Stimulated activated CD4-positive, alpha-beta T cell treated with anti-CD3 and anti-CD28 coated beads, Interleukin-2, amount 100 ng/mL, for 48 hours (primary cell): ENCODE measurements at regions not wholly inside any gene's neighbourhood (a gene's known extent, or its start where the extent isn't known, plus 50 kb on each side); places are given as distances from the start of the nearest gene placed in this dataset.
"Not testable (repeated sequence)": the region's sequence is repeated elsewhere in the genome, so short reads cannot be mapped to it uniquely, and the experiment has no call there.

Experiments
- DNase-seq, 2 donors: peaks; one replicate each; pipeline ENCODE4 v3.0.0-alpha.2; 2020

DNA sequence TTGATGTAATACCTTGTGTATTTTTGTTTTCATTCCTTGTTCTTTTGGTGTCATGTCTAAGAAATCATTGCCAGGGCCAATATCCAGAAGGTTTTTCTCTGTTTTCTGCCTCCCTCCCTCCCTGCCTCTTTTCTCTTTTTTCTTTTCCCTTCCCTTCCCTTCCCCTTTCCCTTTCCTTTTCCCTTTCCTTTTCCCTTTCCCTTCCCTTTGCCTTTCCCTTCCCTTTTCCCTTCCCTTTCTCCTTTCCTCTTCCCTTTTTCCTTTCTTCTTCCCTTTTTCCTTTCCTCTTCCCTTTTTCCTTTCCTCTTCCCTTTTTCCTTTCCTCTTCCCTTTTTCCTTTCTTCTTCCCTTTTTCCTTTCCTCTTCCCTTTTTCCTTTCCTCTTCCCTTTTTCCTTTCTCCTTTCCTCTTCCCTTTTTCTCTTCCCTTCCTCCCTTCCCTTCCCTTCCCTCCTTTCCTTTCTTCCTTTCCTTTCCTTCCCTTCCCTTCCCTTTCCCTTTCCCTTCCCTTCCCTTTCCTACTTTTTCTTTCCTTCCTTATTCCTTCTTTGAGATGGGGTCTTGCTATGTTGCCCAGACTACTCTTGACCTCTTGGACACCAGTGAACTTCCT, 646.1 kb downstream of the RAPGEF2 start:
- no peak for DNase-seq

DNA sequence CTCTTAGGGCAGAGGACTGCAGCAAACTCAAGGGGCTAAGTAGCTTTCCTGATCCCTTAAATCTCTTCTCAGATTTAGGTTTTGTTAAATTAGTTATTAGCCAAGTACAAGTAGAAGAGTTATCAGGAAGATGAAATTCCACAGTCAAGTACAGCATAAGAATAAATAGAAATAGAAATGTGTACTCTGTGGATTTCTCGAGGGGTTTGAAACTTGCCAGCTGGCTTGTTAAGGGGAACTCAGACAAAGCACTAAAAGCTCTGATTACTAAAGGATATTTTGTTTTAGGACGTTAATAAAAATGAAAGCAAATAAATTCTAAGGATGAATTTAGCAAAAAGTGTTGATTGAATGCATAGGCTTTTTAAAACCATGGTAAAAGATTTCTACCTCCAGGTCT, 654.6 kb downstream of the RAPGEF2 start:
- DNase-seq: no peak

DNA sequence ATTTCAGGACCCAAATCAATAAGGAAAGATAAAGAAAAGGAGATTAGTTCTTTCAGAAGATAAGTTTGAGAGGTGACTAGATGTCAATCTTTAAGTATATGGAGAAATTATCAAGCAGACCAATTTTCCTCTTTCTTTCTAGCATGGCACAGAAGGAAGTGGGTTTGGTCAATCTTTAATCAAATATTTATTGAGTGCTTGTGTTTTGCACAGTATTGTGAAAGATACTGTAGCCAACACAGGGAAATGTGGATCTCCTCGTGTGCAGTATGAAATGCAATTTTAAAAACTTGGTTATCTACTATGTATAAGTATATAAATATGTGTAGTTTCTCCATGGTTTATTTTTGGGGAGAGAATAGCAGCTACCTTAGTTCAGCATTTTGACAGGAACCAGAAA, 655.2 kb downstream of the RAPGEF2 start:
- DNase-seq: no peak

DNA sequence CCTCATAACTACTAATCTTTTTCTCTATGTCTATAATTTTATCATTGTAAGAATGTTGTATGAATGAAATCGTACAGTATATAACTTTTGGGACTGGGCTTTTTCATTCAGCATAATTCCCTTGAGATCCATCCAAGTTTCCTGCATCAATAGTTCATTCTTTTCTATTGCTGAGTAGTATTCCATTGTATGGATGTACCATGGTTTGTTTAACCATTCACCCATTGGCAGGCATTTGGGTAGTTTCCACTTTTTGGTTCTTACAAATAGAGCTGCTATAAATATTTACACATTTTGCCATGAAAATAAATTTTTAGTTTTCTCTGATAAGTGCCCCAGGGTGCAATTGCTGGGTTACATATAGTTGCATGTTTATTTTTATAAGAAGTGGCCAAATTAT, 659.8 kb downstream of the RAPGEF2 start:
- no peak for DNase-seq

DNA sequence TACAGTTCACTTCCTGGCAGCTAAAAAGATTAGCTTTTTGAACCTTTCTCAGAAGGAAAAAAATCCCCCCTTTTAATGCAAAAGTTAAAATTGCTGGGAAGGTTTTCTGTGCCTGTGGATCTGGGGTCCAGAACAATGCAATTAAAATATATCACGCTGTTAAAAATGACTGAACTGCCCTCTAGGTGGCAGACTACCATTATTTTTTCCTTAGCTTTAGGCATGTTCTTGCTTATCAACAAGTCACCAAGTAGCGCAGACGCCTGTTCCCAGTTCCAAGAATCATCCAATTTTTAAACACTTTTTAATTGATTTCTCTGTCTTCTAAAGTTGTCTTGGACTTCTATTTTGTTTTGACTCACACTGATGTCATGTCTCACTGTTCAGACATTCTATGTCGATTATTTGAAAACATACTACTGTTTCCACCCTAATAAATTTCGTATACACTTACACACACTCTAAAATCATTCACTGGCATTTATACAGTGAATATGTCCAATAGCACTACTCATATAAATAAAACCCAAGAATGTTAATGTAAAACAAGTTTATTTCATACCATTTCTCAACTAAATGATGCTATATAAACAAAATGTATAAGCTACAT, 661.6 kb downstream of the RAPGEF2 start:
- DNase-seq: no peak

DNA sequence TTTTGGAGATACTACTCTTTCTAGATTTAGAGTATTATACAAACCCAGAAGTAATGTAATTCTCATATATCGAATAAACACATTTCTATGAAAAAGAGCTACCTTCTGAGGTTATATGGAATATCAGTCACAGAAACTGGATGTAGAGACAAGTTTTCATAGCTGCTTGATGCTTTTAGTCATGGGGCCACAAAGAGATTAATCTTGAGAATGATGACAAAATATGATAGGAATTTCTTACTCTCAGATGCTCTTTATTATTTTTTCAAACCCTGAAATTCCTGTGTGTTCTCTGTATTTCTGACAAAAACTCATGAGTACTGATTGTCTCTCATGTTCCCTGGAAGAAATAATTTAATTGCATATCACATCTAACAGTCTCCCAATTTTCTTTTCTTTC, 662.5 kb downstream of the RAPGEF2 start:
- no peak for DNase-seq

DNA sequence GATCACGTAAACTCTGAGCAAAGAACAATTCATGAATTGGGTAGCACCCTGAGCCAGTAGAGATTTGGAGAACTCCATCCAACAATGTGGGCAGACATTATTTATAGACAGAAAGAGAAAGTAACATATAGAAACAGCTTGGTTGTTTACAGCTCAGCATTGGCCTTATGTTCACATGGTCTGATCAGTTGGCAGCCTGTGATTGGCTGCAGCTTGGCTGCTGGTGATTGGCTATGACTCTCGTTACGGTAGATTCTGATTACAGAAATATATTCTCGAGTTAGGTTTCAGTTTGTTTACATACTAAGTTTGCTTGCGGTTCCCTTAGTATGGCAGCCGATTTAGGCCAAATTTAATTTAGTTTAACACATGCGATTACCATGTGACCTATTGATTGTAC, 663.4 kb downstream of the RAPGEF2 start:
- no peak for DNase-seq

DNA sequence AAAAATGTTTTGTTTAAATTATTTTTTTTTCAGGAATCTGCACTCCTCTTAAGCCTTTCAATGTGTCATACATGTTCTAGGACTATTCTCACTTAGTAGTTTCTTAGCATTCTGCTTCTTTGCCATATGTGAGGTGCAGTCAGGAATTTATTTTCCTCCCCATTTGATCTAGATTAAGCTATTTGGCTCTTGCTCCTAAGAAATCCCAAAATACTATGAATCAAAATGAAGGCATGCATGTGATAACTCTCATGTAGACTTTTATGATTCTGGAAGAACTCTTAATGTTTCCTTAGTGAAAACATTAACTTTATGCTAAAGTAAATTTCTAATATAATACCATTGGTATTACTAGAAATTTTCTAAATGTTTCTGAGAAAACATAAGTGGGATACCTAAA, 664.5 kb downstream of the RAPGEF2 start:
- DNase-seq: no peak

DNA sequence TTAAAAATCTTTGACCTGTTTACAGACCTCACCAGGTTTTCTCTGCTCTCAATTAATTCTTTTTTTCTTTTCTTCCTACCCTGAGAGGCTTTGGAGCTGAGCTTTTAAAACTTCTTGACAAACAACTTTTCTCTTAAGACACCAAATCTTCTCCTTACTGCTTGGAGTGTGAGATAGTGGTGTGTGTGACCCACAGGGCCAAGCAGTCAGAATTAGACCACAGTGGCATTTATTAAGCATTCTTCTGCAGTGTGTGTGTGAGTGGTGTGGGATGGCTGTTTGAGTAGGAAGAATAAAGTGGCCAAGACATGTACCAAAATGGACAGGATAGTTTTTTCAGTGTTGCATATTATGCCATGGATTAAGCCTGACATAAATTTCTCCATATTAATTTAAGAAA, 665.1 kb downstream of the RAPGEF2 start:
- DNase-seq: no peak

DNA sequence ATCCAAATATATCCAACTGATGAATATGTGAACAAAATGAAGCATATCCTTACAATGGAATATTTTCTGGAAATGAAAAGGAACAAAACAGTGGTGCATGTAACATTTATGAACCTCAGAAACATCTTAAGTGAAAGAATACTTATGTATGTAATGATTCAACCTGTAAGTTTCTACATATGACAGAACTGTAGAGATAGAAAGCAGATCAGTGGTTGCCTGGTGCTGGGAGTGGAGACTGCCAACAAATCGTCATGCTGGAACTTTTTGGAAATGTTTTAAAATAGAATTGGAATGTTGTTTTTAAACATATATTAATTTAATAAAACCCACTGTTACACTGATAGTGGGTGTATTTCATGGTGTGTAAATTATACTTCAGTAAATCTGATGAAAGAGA, 667.5 kb downstream of the RAPGEF2 start:
- no peak for DNase-seq

DNA sequence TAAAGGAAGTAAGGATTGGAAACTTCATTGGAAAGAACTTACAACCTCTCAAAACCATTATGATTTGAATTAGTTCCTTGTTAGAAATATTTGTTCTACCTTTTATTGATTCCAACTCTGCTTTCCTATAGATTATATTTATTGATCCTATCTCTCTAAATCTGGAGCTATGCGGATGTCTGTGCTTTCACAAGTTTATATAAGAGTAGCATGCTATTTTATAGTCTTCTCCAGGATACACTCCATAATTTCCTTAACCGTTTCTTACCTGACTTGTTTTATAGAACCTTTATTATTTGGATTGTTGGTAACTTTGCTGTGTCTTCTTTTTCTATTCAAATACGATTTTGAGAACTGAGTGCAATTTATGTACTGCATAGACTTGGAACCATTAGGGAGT, 668.1 kb downstream of the RAPGEF2 start:
- DNase-seq: no peak

DNA sequence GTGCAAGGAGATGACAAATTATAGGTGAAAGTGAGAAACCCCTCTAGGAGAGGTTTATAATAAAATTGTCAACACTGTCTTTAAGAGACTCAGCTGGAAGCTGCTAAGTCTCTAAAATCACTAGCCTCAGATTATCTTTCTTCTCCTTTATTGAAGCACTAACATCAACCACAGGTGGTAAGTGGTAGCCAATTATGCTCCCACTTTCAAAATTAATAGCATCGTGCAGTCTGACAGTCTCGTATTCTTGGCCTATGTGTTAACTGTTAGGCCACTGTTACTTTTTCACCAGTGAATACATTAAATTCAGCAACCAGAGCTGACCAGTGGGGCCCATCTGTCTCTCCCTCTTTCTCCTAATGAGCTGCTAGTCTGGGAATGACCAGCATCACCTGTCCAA, 674.1 kb downstream of the RAPGEF2 start:
- DNase-seq: no peak

DNA sequence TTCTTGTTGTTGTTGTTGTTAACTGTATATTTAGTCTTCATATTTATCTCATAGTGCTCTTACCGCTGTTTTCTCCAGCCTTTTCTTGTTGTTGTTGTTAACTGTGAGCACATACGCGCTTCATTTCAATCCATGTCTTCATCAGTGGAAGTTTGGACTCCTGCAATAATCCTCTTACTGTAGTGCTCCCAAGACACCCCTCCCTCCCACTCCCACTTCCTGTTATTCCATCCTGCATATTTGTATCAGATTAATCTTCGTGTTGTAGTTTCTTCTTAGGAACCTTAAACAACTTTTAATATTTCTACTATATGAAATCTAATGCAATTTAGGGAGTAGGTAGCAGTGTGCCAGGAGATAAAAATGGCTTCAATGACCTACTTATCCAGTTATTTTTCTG, 674.8 kb downstream of the RAPGEF2 start:
- no peak for DNase-seq

DNA sequence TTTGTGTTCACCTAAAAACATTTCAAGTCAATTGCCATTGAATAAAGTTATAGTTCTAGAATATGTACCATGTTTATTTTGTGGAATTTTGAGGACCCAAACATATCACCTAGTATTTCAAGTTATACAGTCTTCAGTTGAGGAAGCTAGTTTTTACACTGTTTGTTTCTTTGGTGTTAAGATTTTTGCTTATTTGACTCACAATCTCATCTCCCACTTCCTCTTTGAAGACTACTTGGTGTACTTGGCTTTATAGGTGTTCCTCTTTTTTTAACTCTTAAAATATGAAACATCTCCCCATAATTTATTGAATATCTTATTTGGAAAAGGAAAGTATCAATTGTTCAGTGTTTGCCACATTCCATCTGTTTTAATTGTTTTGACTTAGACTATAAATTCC, 675.4 kb downstream of the RAPGEF2 start:
- DNase-seq: no peak

DNA sequence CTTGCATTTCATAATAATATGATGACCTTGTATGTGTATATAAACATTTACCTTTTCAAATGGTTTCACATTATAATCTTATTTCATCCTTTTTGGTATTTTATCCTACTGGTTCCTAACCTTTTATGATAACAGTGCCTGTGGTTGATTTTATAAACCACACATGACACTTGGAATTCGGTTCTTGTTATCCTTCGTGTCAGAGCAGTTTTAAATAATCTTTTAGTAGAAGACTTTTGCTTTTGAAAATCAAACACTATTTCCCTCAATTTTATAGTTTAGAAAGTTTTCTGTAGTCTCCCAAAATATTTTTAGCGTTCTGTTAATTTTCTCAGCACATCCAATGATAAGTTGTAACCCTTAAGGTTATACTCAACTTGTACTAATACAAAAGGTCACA, 676.8 kb downstream of the RAPGEF2 start:
- no peak for DNase-seq

DNA sequence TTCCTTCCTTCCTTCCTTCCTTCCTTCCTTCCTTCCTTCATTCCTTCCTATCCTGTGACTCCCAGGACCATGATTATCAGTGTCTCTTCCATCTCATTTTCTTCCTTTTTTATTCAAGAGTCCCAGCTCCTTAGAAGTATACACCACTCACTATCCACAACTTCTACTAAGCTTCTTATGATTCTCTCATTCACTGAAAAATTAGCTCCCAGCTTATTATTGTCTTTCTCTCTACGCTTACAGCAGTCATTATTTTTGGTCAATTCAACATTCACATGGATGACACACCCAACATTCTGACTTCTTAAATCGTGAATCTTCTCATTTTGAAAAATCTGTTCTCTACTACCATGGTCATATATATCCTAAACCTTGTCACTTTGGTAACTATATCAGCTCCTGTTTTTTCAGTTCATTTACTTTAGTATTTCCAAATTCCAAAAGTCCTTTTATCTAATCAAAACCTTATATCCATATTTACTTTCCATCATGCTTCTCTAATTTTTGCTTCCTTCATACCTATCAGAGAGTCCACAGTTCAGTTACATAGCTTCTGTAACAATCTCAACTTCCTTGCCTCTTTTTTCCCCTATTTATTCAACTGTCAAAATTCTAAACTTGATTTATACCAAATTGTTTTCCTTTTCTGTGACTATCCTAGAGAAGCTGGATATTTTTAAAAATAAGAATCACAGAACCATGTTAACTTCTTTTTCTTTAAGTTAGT, 677.5 kb downstream of the RAPGEF2 start:
- no peak for DNase-seq

DNA sequence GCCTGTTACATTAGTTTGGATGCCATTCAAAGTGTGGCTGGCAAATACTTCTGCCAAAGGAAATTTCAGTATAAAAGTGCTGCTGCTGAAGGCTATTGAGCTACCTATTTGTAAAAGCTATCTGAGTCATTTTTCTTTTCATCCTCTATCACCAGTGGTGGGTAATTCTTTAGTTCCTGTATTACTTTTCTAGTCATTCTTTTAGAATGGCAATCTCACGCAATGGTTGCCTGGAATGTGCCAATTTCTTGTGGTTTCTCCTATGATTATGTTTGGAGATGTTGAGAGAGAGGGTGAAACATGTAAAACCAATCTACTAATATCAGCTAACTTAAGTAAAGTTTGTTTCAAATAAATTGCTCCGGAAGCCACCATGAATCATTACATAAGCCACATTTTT, 685.0 kb downstream of the RAPGEF2 start:
- DNase-seq: no peak

DNA sequence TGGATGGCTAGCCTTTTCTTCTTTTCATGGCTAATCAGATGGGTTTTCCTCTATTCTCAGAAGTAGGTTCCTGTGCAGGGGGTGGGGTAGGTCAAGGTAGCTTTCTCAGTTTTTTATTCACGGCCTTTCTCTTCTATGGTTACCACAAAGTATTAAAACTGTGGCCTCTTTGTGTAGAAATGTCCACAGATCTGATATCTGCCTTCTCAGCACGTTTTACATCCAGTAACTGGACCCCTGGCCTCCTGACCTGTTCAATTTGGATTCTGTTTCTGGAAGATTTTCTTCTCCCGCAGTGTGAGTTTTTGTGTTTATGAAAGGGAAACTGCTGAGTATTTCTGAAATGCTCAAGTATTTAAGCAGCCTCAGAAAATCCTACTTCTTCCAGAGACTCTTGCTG, 688.5 kb downstream of the RAPGEF2 start:
- DNase-seq: no peak

DNA sequence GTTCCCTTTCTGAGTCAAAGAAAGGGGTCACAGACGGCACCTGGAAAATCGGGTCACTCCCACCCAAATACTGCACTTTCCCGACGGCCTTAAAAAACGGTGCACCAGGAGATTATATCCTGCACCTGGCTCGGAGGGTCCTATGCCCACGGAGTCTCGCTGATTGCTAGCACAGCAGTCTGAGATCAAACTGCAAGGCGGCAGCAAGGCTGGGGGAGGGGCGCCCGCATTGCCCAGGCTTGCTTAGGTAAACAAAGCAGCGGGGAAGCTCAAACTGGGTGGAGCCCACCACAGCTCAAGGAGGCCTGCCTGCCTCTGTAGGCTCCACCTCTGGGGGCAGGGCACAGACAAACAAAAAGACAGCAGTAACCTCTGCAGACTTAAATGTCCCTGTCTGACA, 701.7 kb downstream of the RAPGEF2 start:
- DNase-seq: not testable (repeated sequence)

DNA sequence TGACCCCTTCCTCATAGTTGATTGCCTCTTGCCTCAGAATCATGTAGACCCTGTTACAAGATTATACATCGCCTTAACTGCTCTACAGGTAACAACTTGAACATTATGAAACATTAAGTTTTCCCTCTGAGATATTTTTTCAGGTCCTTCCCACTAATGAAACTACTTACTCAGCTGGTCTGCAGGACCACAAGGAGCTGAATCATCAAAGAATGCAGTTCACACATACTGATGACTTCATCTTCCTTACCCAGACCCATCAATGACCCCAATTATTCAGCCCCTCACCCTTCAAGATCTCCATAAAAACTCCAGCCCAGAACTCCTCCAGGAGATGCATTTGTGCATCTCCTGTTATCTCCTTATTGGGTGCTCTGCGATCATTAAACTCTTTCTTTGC, 720.9 kb downstream of the RAPGEF2 start:
- no peak for DNase-seq

DNA sequence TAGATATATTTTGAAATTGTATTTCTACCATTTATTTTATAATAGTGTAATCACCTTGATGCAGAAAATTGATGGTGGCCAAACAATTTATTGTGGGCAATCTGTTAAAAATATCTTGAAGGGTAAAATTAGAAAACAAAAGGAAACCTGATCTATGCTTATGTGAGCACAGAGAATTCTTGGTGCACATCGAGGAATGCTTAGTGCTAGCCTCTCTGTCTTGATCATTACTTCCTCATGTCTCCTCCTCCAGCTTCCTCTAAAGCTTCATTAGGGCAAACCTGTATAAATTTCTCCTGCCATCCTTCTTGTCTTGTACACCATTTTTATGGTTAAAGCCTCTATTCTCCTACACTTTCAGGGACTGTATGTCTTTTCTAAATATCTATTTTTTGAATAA, 725.8 kb downstream of the RAPGEF2 start:
- DNase-seq: no peak

DNA sequence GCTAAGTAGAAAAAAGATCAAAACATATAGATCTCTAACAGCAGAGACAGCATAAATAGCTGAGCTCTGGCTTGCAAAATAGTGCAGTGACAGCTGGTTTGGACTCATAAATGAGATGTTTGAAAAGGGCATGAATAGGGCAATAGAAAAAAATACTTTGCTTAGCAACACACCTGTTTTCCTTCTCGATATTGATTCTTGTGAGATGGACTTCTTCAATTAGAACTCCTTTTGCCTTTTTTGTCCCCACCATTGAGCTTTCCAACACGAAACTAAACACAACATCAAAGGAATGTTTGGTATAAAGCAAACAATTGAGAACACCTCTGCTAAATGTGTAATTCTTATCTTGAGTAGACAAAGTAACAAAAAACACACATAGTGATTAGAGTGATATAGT, 726.3 kb downstream of the RAPGEF2 start:
- no peak for DNase-seq

DNA sequence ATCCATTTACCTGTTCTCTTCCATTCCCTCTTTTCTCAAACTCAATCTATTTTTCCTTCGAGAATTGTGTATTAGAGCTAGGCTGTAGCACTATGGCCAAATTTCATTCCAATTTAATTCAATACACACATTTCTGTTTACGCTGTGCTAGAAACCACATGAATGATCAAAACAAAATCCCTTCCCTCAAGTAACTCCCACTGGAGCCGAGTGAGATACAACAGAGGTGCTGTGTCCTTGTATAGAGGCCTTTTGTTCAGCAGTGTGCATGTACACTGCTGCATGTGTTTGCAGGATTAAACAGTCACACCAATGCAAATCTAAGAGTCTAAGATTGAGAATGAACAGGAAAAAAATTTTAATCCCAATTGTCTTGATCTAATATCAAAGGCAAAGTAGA, 734.2 kb downstream of the RAPGEF2 start:
- no peak for DNase-seq

DNA sequence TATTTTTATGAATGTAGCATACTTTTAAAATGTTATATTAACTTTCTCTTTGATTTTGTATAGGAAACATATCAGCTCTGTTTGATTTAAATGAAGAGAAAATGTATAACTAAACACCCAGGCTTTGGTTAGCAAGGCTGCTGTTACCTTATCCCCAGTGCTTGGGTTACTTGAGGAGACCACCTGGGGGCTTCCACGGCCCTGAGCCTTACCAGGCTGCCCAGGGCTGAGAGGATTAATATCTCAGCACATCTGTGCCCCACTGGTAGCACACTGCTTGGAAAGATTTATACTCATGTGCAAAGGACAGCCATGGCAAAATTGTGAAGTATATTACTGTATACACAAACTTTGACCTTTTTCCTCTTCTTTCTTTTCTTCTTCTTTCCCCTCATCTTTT, 752.9 kb downstream of the RAPGEF2 start:
- DNase-seq: no peak

DNA sequence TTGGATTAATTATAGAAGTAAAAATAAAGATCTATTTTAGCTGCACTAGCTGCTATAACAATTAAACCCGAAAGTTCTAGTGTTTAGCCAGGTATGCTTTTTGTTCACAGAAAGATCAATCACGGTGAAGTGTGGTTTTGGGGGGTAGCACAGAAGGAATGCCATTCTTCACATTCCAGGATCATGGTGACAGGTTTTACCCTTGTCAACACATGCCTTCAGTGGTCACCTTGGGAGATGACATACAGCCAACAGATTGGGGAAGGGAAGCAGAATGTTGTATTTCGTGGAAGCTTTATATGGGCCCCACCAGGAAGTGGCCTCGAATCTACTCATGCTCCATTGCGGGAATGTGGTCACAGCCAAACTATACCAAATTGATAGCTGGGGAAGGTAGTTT, 753.6 kb downstream of the RAPGEF2 start:
- DNase-seq: no peak
